HUES48 (cell line): ENCODE measurements at regions not wholly inside any gene's neighbourhood (a gene's known extent, or its start where the extent isn't known, plus 50 kb on each side); places are given as distances from the start of the nearest gene placed in this dataset.
A peak's percentile ranks its signal among the peaks of the same experiment; 100 is the strongest.

Experiments used
- H3K27ac ChIP-seq: one replicate; pipeline ENCODE4 v1.7.0; 2013; ENCODE audit warnings: low read depth, low read length, inconsistent platforms
- H3K27me3 ChIP-seq: 2 replicates; pipeline ENCODE4 v1.6.1; 2013; ENCODE audit warnings: mild to moderate bottlenecking, low read length; ENCODE audit not compliant: control insufficient read depth, insufficient read depth
- H3K36me3 ChIP-seq: 2 replicates; pipeline ENCODE4 v1.6.1; 2013; ENCODE audit warnings: low read length; ENCODE audit not compliant: control insufficient read depth, insufficient read depth
- H3K4me1 ChIP-seq: 2 replicates; pipeline ENCODE4 v1.6.1; 2013; ENCODE audit warnings: mild to moderate bottlenecking, low read length; ENCODE audit not compliant: control insufficient read depth, insufficient read depth
- H3K4me3 ChIP-seq: 2 replicates; pipeline ENCODE4 v1.5.1; 2013; ENCODE audit warnings: mild to moderate bottlenecking, low read depth, low read length
- H3K9ac ChIP-seq: 2 replicates; pipeline ENCODE4 v1.6.1; 2013; ENCODE audit warnings: mild to moderate bottlenecking, low read depth, low read length, moderate library complexity
- H3K9me3 ChIP-seq: 2 replicates; pipeline ENCODE4 v1.6.1; 2013; ENCODE audit warnings: low read length; ENCODE audit not compliant: control insufficient read depth, insufficient read depth

GRCh38 chr1:4318720-4319119 lies 335.7 kb upstream of the AJAP1 start:
- no peak overlapping the region for H3K9ac ChIP-seq
- H3K27me3 ChIP-seq = no peaks in the 10 kb centered on the region
- no peaks in the 10 kb centered on the region for H3K4me1 ChIP-seq
- H3K36me3 ChIP-seq = no peaks in the 10 kb centered on the region
- no peak overlapping the region for H3K4me3 ChIP-seq
- peaks cover 82% of the 10 kb centered on the region for H3K9me3 ChIP-seq
- H3K27ac ChIP-seq = no peak overlapping the region

DNA sequence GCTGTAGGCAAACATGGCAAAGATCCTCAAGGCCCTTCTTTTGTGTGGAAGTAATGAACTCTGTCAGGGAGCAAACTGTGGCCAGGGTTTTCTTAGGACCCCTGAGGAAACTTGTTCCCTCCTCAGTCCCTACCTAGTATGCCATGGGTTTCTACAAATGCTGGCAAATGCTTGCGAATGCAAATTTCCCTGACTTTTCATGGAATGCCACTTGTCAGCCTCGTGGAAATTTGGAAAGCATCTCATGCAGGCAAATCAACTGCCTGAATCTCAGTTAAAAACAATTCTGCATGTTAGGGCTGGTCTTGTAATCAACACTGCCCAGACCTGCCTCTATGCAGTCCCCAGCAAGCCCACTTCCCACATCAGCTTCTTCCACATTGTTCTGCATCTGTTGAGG lies 334.9 kb upstream of the AJAP1 start:
- peak overlapping the region; percentile 63 for H3K27ac ChIP-seq
- H3K9ac ChIP-seq = no peak overlapping the region
- H3K4me3 ChIP-seq = no peak overlapping the region
- no peaks in the 10 kb centered on the region for H3K36me3 ChIP-seq
- peaks cover 80% of the 10 kb centered on the region for H3K9me3 ChIP-seq
- H3K4me1 ChIP-seq = no peaks in the 10 kb centered on the region
- no peaks in the 10 kb centered on the region for H3K27me3 ChIP-seq

DNA sequence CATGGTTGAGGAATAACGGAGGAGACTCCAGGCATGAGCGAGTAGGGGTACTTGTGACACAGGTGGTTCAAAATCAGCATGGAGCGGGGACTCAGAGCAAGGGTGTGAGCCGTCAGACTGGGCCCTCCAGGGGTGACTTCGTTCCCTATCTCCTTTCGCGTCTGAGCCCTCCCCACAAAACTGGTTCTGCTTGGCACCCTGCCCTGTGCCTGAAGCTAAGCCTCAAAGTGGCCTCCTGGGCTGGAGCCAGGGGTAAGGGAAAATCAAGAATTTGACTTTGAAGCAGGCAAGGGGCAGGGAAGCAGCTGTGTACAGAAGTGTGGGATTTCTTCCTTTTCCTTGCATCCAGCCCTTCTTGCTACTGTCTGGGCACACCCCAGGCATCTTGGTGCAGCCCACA lies 331.5 kb upstream of the AJAP1 start:
- Histone ChIP-seq H3K4me1 (no peaks in the 10 kb centered on the region), H3K27ac (no peak overlapping the region), H3K9ac (no peak overlapping the region), H3K36me3 (no peaks in the 10 kb centered on the region), H3K4me3 (no peak overlapping the region), H3K27me3 (no peaks in the 10 kb centered on the region), H3K9me3 (peaks cover 73% of the 10 kb centered on the region)

DNA sequence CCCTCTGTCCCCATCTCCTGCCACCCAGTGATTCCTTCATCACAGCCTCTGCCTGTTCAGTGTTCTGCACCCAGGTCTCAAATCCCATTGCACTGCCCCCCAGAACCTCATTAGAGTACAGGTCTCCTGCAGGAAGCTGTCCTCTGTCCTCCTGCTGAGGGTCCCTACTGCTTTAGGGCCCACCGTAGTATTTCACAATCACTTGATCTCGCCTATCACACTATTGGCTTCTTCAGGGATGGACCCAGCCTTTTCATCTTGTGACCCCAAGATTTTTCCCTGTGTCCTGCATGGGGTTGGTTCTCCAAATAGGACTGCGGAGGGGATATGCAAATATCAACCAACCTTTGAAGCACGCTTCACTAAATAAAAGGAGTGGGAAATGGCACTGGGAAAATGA lies 331.1 kb upstream of the AJAP1 start:
- Histone ChIP-seq H3K9ac (no peak overlapping the region), H3K9me3 (peaks cover 76% of the 10 kb centered on the region), H3K4me3 (no peak overlapping the region), H3K27ac (no peak overlapping the region), H3K36me3 (no peaks in the 10 kb centered on the region), H3K4me1 (no peaks in the 10 kb centered on the region), H3K27me3 (no peaks in the 10 kb centered on the region)

- H3K9ac ChIP-seq = no peak overlapping the region
- H3K27me3 ChIP-seq = no peaks in the 10 kb centered on the region
- peaks cover 79% of the 10 kb centered on the region for H3K9me3 ChIP-seq
- no peaks in the 10 kb centered on the region for H3K4me1 ChIP-seq
- no peak overlapping the region for H3K27ac ChIP-seq
- H3K36me3 ChIP-seq = no peaks in the 10 kb centered on the region
- no peak overlapping the region for H3K4me3 ChIP-seq
Observed at GRCh38 chr1:4324525-4324924, 329.9 kb upstream of the AJAP1 start.

DNA sequence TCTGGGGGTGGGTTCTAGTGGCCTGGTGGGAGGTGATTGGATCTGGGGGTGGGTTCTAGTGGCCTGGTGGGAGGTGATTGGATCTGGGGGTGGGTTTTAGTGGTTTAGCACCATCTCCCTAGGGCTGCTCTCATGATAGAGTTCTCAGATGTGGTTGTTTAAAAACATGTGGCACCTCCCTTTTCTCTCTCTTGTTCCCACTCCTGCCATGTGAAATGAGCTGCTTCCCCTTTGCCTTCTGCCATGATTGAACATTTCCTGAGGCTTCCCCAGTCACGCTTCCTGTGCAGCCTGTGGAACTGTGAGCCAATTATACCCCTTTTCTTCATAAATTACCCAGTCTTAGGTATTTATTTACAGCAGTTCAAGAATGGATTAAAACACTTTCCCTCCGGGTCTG lies 327.3 kb upstream of the AJAP1 start:
- H3K9me3 ChIP-seq = peaks cover 88% of the 10 kb centered on the region
- no peak overlapping the region for H3K4me3 ChIP-seq
- H3K27me3 ChIP-seq = no peaks in the 10 kb centered on the region
- H3K9ac ChIP-seq = no peak overlapping the region
- no peaks in the 10 kb centered on the region for H3K36me3 ChIP-seq
- H3K27ac ChIP-seq = no peak overlapping the region
- H3K4me1 ChIP-seq = no peaks in the 10 kb centered on the region

DNA sequence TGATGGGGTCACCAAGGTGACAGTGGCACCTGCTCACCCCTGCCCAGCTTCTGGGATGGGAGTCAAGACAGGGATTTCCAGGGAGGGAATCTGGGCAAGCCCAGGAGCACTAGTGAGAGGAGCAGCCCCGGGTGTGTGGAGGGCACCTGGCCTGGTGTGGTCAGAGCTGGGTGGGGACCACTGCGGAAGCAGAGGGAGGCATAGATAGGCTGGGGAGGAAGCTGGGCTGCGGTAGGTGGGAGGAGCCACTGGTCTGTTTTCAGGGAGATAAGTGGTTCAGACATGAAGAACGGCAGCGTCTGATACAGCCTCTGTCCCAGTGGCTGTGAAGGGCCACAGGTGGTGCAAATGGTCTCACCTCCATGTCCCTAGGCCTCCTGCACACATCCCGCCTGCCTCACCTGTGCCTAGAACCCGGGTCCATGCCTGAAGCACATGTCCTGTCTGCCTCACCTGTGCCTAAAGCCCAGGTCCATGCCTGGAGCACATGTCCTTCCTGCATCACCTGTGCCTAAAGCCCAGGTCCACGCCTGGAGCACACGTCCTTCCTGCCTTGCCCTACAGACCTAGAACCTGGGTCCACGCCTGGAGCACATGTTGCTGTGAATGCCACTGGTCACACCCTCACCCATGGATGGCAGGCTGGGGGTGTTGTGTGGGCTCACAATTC lies 325.9 kb upstream of the AJAP1 start:
- Histone ChIP-seq H3K27me3 (no peaks in the 10 kb centered on the region), H3K36me3 (no peaks in the 10 kb centered on the region), H3K9me3 (peaks cover 76% of the 10 kb centered on the region), H3K4me1 (no peaks in the 10 kb centered on the region), H3K27ac (no peak overlapping the region), H3K9ac (no peak overlapping the region), H3K4me3 (no peak overlapping the region)

GRCh38 chr1:4330805-4331766 lies 323.3 kb upstream of the AJAP1 start:
- Histone ChIP-seq H3K27ac (no peak overlapping the region), H3K9me3 (peaks cover 83% of the 10 kb centered on the region), H3K36me3 (no peaks in the 10 kb centered on the region), H3K9ac (no peak overlapping the region), H3K4me1 (no peaks in the 10 kb centered on the region), H3K4me3 (no peak overlapping the region), H3K27me3 (no peaks in the 10 kb centered on the region)

- no peaks in the 10 kb centered on the region for H3K36me3 ChIP-seq
- H3K9ac ChIP-seq = no peak overlapping the region
- no peak overlapping the region for H3K27ac ChIP-seq
- peaks cover 84% of the 10 kb centered on the region for H3K9me3 ChIP-seq
- H3K4me1 ChIP-seq = no peaks in the 10 kb centered on the region
- no peak overlapping the region for H3K4me3 ChIP-seq
- H3K27me3 ChIP-seq = no peaks in the 10 kb centered on the region
Observed at GRCh38 chr1:4331767-4332163, 322.6 kb upstream of the AJAP1 start.

GRCh38 chr1:4336507-4336906 lies 317.9 kb upstream of the AJAP1 start:
- Histone ChIP-seq H3K9me3 (peaks cover 87% of the 10 kb centered on the region), H3K27ac (no peak overlapping the region), H3K4me3 (no peak overlapping the region), H3K4me1 (no peaks in the 10 kb centered on the region), H3K27me3 (no peaks in the 10 kb centered on the region), H3K9ac (no peak overlapping the region), H3K36me3 (no peaks in the 10 kb centered on the region)

DNA sequence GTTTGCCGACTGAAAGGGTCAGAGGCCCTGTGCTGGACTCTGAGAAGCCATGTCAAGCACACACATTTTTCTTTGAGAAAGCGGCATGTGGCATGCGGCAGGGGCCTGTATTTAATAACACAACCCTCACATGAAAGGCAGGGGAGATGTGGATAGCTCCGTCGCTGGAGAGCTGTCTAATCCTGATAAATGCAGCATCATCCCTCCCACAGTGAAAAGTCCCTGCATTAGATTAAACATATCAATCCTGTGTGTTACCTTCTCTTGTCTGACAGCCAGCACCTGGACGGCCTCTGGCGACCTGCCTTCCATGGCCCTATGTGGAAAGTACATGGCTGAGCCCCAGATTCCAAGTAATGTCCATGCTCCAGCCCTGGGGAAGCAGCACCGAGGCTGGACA lies 313.0 kb upstream of the AJAP1 start:
- Histone ChIP-seq H3K27me3 (no peaks in the 10 kb centered on the region), H3K4me3 (no peak overlapping the region), H3K4me1 (no peaks in the 10 kb centered on the region), H3K9me3 (peaks cover 94% of the 10 kb centered on the region), H3K36me3 (no peaks in the 10 kb centered on the region), H3K27ac (no peak overlapping the region), H3K9ac (no peak overlapping the region)
